DND-41 (cell line): ENCODE measurements at regions not wholly inside any gene's neighbourhood (a gene's known extent, or its start where the extent isn't known, plus 50 kb on each side); places are given as distances from the start of the nearest gene placed in this dataset.
"Not testable (repeated sequence)": the region's sequence is repeated elsewhere in the genome, so short reads cannot be mapped to it uniquely, and the experiment has no call there.

Experiments
- EZH2 ChIP-seq: IDR thresholded peaks from 3 replicates; pipeline ENCODE4 v1.6.1; 2012; ENCODE audit warnings: borderline replicate concordance, low read depth, mild to moderate bottlenecking, moderate library complexity, low read length, inconsistent platforms; ENCODE audit not compliant: severe bottlenecking
- TF ChIP-seq, protein P1 (sequence below): IDR thresholded peaks from 2 replicates; pipeline ENCODE4 v1.5.1; 2012; ENCODE audit warnings: borderline replicate concordance, low read length, moderate library complexity, mild to moderate bottlenecking; ENCODE audit not compliant: poor library complexity, severe bottlenecking; ENCODE audit errors: extremely low read depth

DNA sequence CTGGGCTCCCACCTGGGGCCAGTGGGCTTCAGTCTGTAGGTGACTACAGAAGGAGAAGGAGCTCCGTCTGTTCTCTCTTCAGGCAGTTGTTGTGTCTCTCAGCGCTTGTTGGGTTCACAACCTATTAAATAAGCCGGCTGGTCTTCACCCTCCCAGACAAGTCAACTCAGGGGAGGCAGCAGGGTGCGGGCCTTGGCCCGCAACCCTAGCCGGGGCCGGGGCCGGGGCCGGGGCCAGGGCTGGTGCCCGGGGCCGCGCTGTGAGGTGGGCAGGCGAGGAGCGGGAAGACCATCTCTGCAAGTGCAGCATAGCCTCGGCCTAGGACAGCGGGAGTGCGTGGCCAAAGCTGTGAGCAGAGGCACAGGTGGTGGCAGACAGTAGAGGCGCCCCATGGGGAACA, 95.1 kb upstream of the PTPN20 start:
- TF ChIP-seq, protein P1, sequence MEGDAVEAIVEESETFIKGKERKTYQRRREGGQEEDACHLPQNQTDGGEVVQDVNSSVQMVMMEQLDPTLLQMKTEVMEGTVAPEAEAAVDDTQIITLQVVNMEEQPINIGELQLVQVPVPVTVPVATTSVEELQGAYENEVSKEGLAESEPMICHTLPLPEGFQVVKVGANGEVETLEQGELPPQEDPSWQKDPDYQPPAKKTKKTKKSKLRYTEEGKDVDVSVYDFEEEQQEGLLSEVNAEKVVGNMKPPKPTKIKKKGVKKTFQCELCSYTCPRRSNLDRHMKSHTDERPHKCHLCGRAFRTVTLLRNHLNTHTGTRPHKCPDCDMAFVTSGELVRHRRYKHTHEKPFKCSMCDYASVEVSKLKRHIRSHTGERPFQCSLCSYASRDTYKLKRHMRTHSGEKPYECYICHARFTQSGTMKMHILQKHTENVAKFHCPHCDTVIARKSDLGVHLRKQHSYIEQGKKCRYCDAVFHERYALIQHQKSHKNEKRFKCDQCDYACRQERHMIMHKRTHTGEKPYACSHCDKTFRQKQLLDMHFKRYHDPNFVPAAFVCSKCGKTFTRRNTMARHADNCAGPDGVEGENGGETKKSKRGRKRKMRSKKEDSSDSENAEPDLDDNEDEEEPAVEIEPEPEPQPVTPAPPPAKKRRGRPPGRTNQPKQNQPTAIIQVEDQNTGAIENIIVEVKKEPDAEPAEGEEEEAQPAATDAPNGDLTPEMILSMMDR = not testable (repeated sequence)
- not testable (repeated sequence) for TF ChIP-seq EZH2
